ENCODE measurements at regions not wholly inside any gene's neighbourhood (a gene's known extent, or its start where the extent isn't known, plus 50 kb on each side); places are given as distances from the start of the nearest gene placed in this dataset.

- 25% methylated on average over 1 of the region's 1 CpG for WGBS (ENCODE audit: low lambda C conversion rate)
- TF ChIP-seq RBAK (CRISPR knock-in tag; IDR thresholded peaks at IDR 0.05) (peak; percentile 88; the same call in 1 of the 2 replicates), JDP2 (CRISPR knock-in tag; IDR thresholded peaks at IDR 0.05; ENCODE audit: borderline replicate concordance) (no peak)
- H4K20me1 ChIP-seq (ENCODE audit: insufficient read depth, low read length) = no peaks in the 10 kb centered on the region
- FAIRE-seq = no peak
- intact Hi-C loops (cut with micrococcal nuclease; ENCODE audit: unreplicated experiment) (no loop called here), in situ Hi-C loops (cut with HindIII; ENCODE audit: extremely low pct_ligation_motif_present, low pct_unique_long_range_greater_than_20kb) (no loop called here)
- H3K79me2 ChIP-seq (ENCODE audit: insufficient read depth, low read length) = no peaks in the 10 kb centered on the region
- ChIA-PET CTCF (ENCODE audit: low intra/inter-chr PET ratio, low total read pairs) (no interaction called here), POLR2A (no interaction called here)
- no peak overlapping the region for H2AFZ ChIP-seq (ENCODE audit: low read length)
- H3K27me3 ChIP-seq (ENCODE audit: control insufficient read depth in 1 of 2, insufficient read depth in 2 of 2, low read length in 2 of 2) = peaks cover 7 to 35% of the 10 kb centered on the region in 2 experiments; a peak in 3 of 5 replicates
- no peak for DNase-seq (ENCODE audit: low spot score)
- no peak overlapping the region for H3K27ac ChIP-seq (ENCODE audit: extremely low read length, insufficient read depth, low read length)
- no peak overlapping the region for H3K4me2 ChIP-seq (ENCODE audit: low read depth, low read length)
- BruUV-seq (replicated peaks) = no TSS peak
- H3K36me3 ChIP-seq (replicated peaks in 1 of 2; ENCODE audit: control insufficient read depth in 1 of 2, insufficient read depth in 2 of 2, low read length in 2 of 2) = no peaks in the 10 kb centered on the region
- no peaks in the 10 kb centered on the region; the same call in 1 of the 2 replicates for H3K9me3 ChIP-seq (ENCODE audit: low read length)
- H3K4me1 ChIP-seq (ENCODE audit: insufficient read depth, low read length) = peaks cover 16% of the 10 kb centered on the region
- H3K4me3 ChIP-seq (replicated peaks in 1 of 3; ENCODE audit: insufficient read depth in 1 of 3, low read depth in 2 of 3, low read length in 3 of 3) = no peak overlapping the region
- ATAC-seq = no peak
- no peak overlapping the region for H3K9ac ChIP-seq (ENCODE audit: insufficient read depth, low read depth, low read length)
These were observed 60.6 kb upstream of the LOXL4 start for GRCh38 chr10:98328640-98329039.

DNA sequence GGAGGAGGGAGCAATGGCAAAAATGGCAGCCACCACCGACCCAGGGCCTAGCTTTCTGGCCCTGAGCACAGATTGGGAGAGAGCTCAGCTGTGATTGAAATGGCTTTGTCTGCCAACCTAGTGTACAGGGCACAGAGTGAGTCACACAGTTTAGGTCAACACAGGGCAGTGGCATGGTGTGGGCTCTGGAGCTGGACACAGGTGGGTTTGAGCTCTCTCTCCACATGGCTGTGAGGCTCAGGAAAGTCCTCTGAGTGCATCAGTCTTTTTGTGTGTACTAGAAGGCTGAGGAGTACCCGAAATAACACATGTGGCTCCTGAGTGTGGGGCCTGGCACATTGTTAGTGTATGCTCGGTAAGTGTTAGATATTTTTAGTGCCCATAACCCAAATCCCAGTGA is 60.2 kb upstream of the LOXL4 start:
- intact Hi-C loops (cut with micrococcal nuclease; ENCODE audit: unreplicated experiment) = no loop called here
- Histone ChIP-seq H3K4me1 (ENCODE audit: insufficient read depth, low read length) (peaks cover 15% of the 10 kb centered on the region), H3K9ac (ENCODE audit: insufficient read depth, low read depth, low read length) (no peak overlapping the region), H3K4me3 (replicated peaks in 1 of 3; ENCODE audit: insufficient read depth in 1 of 3, low read depth in 2 of 3, low read length in 3 of 3) (no peak overlapping the region), H4K20me1 (ENCODE audit: insufficient read depth, low read length) (no peaks in the 10 kb centered on the region), H3K27me3 (ENCODE audit: control insufficient read depth in 1 of 2, insufficient read depth in 2 of 2, low read length in 2 of 2) (peaks cover 7 to 35% of the 10 kb centered on the region in 2 experiments; a peak in 3 of 5 replicates), H3K36me3 (replicated peaks in 1 of 2; ENCODE audit: control insufficient read depth in 1 of 2, insufficient read depth in 2 of 2, low read length in 2 of 2) (no peaks in the 10 kb centered on the region), H3K9me3 (ENCODE audit: low read length) (no peaks in the 10 kb centered on the region; the same call in 1 of the 2 replicates), H2AFZ (ENCODE audit: low read length) (no peak overlapping the region), H3K27ac (ENCODE audit: extremely low read length, insufficient read depth, low read length) (no peak overlapping the region), H3K4me2 (ENCODE audit: low read depth, low read length) (no peak overlapping the region), H3K79me2 (ENCODE audit: insufficient read depth, low read length) (no peaks in the 10 kb centered on the region)
- TF ChIP-seq AGO1 (IDR thresholded peaks at IDR 0.05; ENCODE audit: low read depth, low read length, poor library complexity, severe bottlenecking) (no peak), POLR2G (IDR thresholded peaks at IDR 0.05; ENCODE audit: low read depth, low read length) (no peak)
- DNase-seq (ENCODE audit: low spot score) (no peak), ATAC-seq (no peak), FAIRE-seq (no peak)
- POLR2A ChIA-PET = no interaction called here
- WGBS (ENCODE audit: low lambda C conversion rate) = 19% methylated on average over 3 of the region's 3 CpGs
- CTCF ChIA-PET (ENCODE audit: low intra/inter-chr PET ratio, low total read pairs) = no interaction called here
- BruUV-seq (replicated peaks) = no TSS peak
- in situ Hi-C loops (cut with HindIII; ENCODE audit: extremely low pct_ligation_motif_present, low pct_unique_long_range_greater_than_20kb) = no loop called here

Measured in HepG2 (cell line).